Retina (tissue), 1 donor: ENCODE measurements at regions not wholly inside any gene's neighbourhood (a gene's known extent, or its start where the extent isn't known, plus 50 kb on each side); places are given as distances from the start of the nearest gene placed in this dataset.

Experiments used
- DNase-seq: peaks from one replicate; pipeline ENCODE4 v3.0.0-alpha.2; 2016

GRCh38 chr7:41792120-41792519, 89.2 kb upstream of the INHBA start:
- no peak for DNase-seq

- no peak for DNase-seq
Observed at GRCh38 chr7:41788556-41788955, 85.7 kb upstream of the INHBA start.

GRCh38 chr7:41787651-41788350, 84.9 kb upstream of the INHBA start:
- no peak for DNase-seq

- DNase-seq, result no peak
Observed at GRCh38 chr7:41786944-41787343, 84.1 kb upstream of the INHBA start.

- no peak for DNase-seq
Observed at GRCh38 chr7:41786404-41786803, 83.5 kb upstream of the INHBA start.

- no peak for DNase-seq
Observed at GRCh38 chr7:41785840-41786239, 83.0 kb upstream of the INHBA start.

GRCh38 chr7:41785265-41785664, 82.4 kb upstream of the INHBA start:
- no peak for DNase-seq

- no peak for DNase-seq
Observed at GRCh38 chr7:41779918-41780317, 77.0 kb upstream of the INHBA start.

- DNase-seq, result no peak
Observed at GRCh38 chr7:41777894-41778596, 75.2 kb upstream of the INHBA start.

GRCh38 chr7:41774966-41775365, 72.1 kb upstream of the INHBA start:
- DNase-seq, result no peak

- DNase-seq, result no peak
Observed at GRCh38 chr7:41773756-41774155, 70.9 kb upstream of the INHBA start.

GRCh38 chr7:41771717-41772116, 68.8 kb upstream of the INHBA start:
- DNase-seq, result no peak

GRCh38 chr7:41769162-41769561, 66.3 kb upstream of the INHBA start:
- no peak for DNase-seq

- no peak for DNase-seq
Observed at GRCh38 chr7:41763626-41764025, 60.7 kb upstream of the INHBA start.

- DNase-seq, result no peak
Observed at GRCh38 chr7:41762641-41763040, 59.8 kb upstream of the INHBA start.

- DNase-seq, result no peak
Observed at GRCh38 chr7:41760293-41760692, 57.4 kb upstream of the INHBA start.

GRCh38 chr7:41758321-41758720, 55.4 kb upstream of the INHBA start:
- no peak for DNase-seq

GRCh38 chr7:41756650-41757182, 53.8 kb upstream of the INHBA start:
- DNase-seq, result no peak

GRCh38 chr7:41755096-41755495, 52.2 kb upstream of the INHBA start:
- no peak for DNase-seq

- no peak for DNase-seq
Observed at GRCh38 chr7:41754046-41754445, 51.2 kb upstream of the INHBA start.
